ENCODE measurements at regions not wholly inside any gene's neighbourhood (a gene's known extent, or its start where the extent isn't known, plus 50 kb on each side); places are given as distances from the start of the nearest gene placed in this dataset.

DNA sequence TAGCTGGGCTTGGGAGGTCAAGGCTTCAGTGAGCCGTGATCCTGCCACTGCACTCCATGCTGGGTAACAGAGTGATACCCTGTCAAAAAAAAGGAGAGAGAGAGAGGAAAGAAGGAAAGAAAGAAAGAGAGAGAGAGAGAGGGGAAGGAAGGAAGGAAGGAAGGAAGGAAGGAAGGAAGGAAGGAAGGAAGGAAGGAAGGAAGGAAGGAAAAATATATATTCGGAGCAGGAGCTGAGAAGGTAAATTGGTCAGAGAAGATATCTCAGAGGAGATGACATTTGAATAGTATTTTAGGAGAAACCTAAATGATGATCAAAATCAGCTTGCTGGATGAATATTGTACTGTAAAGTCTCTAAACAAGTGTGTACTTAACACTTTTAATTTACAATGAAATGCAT, 633.1 kb downstream of the ZPLD1 start:
- H3K4me3 ChIP-seq (ENCODE audit: low read depth, low read length), result no peak overlapping the region
- no peak for DNase-seq (ENCODE audit: low read depth)
- TF ChIP-seq, protein P1, sequence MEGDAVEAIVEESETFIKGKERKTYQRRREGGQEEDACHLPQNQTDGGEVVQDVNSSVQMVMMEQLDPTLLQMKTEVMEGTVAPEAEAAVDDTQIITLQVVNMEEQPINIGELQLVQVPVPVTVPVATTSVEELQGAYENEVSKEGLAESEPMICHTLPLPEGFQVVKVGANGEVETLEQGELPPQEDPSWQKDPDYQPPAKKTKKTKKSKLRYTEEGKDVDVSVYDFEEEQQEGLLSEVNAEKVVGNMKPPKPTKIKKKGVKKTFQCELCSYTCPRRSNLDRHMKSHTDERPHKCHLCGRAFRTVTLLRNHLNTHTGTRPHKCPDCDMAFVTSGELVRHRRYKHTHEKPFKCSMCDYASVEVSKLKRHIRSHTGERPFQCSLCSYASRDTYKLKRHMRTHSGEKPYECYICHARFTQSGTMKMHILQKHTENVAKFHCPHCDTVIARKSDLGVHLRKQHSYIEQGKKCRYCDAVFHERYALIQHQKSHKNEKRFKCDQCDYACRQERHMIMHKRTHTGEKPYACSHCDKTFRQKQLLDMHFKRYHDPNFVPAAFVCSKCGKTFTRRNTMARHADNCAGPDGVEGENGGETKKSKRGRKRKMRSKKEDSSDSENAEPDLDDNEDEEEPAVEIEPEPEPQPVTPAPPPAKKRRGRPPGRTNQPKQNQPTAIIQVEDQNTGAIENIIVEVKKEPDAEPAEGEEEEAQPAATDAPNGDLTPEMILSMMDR (IDR thresholded peaks at IDR 0.05; ENCODE audit: low read depth, low read length, missing control alignments), result no peak

DNA sequence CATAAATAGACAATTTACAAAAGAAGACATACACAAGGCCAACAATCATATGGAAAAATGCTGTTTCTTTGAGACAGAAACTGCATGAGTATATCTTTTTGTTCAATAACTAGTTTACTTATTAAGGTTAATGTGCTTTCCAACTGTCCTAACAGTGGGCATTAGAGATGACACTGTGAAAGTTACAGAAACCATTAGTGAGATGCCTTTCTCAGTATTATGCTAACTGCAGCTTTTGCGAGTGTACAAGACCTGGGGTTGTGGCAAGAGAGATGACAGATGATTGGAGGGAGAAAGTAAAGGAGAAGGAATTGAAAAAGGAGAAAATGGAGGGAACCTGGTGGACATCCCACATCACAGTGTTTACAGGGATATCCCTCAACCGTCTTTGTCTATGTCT, 640.5 kb downstream of the ZPLD1 start:
- DNase-seq (ENCODE audit: low read depth), result no peak

DNA sequence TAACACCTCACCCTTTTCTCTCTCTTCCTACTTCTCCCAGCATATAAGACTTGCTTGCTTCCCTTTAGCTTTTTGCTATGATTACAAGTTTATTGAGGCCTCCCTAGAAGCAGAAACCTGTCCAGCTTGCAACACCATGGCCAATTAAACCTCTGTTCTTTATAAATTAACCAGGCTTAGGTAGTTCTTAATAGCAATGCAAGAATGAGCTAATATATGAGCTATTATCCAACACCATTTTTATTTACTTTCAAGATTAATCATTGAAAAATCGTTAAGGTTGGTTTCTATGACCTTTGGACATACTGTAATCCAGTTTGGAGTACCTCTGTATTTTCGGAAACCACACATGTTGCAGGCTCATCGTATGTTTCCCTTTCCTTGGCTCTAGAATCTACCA, 643.1 kb downstream of the ZPLD1 start:
- no peak overlapping the region for H3K4me3 ChIP-seq (ENCODE audit: low read depth, low read length)
- DNase-seq (ENCODE audit: low read depth), result no peak
- TF ChIP-seq, protein P1 (IDR thresholded peaks at IDR 0.05; ENCODE audit: low read depth, low read length, missing control alignments), result no peak

More for the DNA sequence above, 640.5 kb downstream of the ZPLD1 start:
- no peak overlapping the region for H3K4me3 ChIP-seq (ENCODE audit: low read depth, low read length)
- TF ChIP-seq, protein P1 (IDR thresholded peaks at IDR 0.05; ENCODE audit: low read depth, low read length, missing control alignments), result no peak

DNA sequence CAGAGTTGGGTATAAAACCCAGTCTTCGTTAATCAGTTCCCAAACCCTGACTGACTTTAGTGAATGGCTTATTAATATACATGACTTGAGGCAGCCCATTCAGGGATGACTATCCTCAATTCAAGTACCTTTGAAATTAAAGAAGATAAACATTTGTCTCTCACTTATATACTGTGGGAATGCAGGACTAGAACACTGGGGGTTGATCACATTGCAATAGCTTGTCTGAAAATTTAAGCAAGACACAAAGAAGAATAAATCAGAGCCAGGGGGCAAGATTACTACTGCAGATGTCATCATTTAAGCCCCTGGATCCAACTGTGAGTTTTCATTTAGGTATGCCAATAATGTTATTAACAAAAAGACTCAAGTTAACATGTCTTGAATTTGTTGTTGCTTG, 647.7 kb downstream of the ZPLD1 start:
- H3K4me3 ChIP-seq (ENCODE audit: low read depth, low read length), result no peak overlapping the region
- DNase-seq (ENCODE audit: low read depth), result no peak
- TF ChIP-seq, protein P1 (IDR thresholded peaks at IDR 0.05; ENCODE audit: low read depth, low read length, missing control alignments), result no peak

DNA sequence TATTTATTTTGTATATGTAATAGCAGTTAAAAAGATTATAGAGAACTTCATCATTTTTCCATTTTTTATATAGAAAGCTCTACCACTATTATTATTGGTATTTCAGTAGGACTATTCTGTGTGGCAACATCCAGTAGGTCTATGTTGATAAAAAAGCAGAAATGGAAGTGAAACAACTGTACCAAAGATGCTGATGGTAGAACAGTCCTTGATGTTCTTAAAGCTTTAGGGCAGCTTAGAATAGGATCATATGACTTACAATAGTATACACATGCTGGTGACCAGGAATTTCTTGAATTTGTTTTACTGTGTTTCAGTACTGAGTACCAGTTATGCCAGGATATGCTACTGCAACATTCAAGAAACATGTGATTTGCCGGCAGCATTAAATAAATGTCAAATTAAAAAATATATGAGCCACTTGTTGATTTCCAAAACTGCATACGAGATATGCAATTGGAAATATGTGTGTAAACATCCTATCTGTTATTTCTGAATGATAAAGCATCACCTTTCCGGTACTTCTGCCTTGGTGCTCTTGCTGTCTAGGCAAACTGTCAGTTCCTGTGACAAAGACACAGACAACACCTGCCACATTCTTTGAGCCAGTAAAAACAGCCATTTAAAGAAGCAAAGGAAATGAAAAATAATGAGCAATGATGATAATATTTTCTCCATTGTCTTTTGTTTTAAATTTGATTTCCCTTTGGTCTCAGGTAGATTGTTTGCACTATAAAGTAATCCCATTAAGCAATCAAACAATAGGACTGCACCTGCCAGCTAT, 649.2 kb downstream of the ZPLD1 start:
- DNase-seq (ENCODE audit: low read depth), result no peak
- TF ChIP-seq, protein P1 (IDR thresholded peaks at IDR 0.05; ENCODE audit: low read depth, low read length, missing control alignments), result no peak

DNA sequence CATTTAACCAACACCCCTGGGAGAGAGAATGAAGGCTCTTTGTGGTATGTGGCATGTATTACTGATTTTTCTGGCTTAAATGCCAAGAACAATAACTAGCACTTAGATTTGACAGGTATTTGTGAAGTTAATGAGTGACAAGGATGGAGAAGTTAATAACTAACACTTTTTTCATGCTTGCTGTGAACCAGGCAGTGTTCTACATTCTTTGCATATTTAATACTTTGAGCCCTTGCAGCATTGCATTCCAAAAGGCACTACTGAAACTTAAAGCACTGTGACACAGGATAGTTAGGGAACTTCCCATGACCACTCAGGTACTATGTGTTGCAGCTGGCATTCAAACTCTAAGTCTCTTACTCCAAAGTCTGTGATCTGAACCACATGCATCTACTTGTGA, 650.6 kb downstream of the ZPLD1 start:
- TF ChIP-seq, protein P1 (IDR thresholded peaks at IDR 0.05; ENCODE audit: low read depth, low read length, missing control alignments), result no peak
- H3K4me3 ChIP-seq (ENCODE audit: low read depth, low read length), result no peak overlapping the region
- no peak for DNase-seq (ENCODE audit: low read depth)

More for the DNA sequence above, 649.2 kb downstream of the ZPLD1 start:
- no peak overlapping the region for H3K4me3 ChIP-seq (ENCODE audit: low read depth, low read length)

DNA sequence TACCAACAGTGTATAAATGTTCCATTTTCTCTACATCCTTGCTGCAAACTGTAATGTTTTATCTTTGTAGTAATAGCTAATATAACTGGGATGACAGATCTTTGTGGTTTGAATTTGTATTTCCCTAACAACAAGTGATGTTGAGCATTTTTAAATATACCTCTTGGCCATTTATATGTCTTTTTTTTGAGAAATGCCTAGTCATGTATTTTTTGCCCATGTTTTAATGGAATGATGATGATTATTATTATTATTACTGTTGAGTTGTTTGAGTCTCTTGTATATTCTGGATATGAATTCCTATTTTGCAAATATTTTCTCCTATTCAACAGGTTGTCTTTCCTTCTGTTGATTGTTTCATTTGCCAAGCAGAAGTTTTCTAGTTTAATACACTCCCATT, 654.9 kb downstream of the ZPLD1 start:
- H3K4me3 ChIP-seq (ENCODE audit: low read depth, low read length), result no peak overlapping the region
- no peak for DNase-seq (ENCODE audit: low read depth)
- TF ChIP-seq, protein P1 (IDR thresholded peaks at IDR 0.05; ENCODE audit: low read depth, low read length, missing control alignments), result no peak

Measured in GM12864 (cell line).